ENCODE measurements at regions not wholly inside any gene's neighbourhood (a gene's known extent, or its start where the extent isn't known, plus 50 kb on each side); places are given as distances from the start of the nearest gene placed in this dataset.

DNA sequence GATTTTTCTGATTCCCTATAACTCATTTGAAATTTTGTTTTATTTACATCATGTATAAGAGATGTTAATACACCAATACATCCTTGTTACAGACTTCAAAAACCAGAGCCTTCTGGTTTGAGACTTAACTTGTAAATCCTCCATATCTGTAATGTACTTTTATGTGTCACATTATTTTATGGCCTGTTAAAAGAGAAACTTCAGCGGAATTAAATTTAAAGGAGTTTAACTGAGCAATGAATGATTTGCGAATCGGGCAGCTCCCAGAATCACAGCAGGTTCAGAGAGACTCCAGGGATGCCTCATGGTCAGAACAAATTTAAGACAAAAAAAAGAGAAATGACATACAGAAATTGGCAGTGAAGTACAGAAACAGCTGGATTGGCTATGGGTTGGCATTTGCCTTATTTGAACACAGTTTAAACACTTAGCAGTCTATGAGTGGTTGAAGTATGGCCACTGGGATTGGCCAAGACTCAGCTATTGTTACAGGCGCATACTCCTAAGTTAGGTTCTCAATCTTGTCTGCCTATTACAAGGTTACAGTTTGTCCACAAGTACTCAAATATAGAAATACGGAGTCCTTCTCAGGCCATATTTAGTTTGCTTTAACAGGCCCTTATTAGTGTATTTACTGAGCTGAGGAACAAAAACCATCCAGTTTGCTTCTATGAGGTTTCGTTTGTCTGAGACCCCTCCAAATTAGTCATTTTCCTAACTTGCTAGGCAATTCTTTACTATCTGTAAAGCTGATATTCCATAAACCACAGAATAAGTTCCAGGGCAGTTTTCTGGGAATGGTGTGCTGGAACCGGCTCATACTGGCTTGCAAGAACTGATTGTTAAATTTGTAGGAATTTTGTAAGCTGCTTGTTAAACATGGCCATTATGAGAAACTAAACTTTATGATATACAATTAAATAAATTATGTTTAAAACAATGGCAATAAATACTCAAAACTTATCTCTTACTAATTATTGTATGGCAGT is 56.2 kb upstream of the WDR26 start:
- TF ChIP-seq, protein P1, sequence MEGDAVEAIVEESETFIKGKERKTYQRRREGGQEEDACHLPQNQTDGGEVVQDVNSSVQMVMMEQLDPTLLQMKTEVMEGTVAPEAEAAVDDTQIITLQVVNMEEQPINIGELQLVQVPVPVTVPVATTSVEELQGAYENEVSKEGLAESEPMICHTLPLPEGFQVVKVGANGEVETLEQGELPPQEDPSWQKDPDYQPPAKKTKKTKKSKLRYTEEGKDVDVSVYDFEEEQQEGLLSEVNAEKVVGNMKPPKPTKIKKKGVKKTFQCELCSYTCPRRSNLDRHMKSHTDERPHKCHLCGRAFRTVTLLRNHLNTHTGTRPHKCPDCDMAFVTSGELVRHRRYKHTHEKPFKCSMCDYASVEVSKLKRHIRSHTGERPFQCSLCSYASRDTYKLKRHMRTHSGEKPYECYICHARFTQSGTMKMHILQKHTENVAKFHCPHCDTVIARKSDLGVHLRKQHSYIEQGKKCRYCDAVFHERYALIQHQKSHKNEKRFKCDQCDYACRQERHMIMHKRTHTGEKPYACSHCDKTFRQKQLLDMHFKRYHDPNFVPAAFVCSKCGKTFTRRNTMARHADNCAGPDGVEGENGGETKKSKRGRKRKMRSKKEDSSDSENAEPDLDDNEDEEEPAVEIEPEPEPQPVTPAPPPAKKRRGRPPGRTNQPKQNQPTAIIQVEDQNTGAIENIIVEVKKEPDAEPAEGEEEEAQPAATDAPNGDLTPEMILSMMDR (IDR thresholded peaks at IDR 0.05; ENCODE audit: low read depth, low read length) = no peak
- TF ChIP-seq EZH2phosphoT487 (IDR thresholded peaks at IDR 0.05; ENCODE audit: low read depth) = no peak

Data from OCI-LY3 (cell line).